ENCODE measurements at regions not wholly inside any gene's neighbourhood (a gene's known extent, or its start where the extent isn't known, plus 50 kb on each side); places are given as distances from the start of the nearest gene placed in this dataset.

DNA sequence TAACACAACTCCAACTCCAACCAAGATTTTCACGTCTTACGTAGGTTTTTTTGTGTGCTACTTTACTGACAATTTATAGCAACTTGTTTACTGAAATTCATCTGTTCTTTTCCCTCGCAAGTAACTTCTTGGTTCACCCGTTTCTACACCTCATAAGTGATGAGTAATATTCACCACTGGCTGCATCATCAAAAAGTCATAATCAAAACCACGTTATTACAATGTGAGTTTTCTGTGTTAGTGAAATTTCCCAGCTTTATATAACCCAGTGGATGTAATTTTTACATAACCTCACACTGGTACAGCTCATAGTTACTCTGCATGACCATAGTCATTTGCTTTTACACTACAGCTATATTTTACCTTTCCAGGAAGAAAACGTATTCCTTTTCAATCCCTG is 401.1 kb upstream of the LYPLAL1 start:
- Histone ChIP-seq H3K4me3 (no peak overlapping the region), H3K36me3 (no peaks in the 10 kb centered on the region), H3K27me3 (ENCODE audit: low read depth) (no peaks in the 10 kb centered on the region), H3K9me3 (no peaks in the 10 kb centered on the region), H3K4me1 (no peaks in the 10 kb centered on the region), H3K27ac (no peak overlapping the region)
- intact Hi-C loops (cut with DNase I), result no loop called here
- TF ChIP-seq, protein P1, sequence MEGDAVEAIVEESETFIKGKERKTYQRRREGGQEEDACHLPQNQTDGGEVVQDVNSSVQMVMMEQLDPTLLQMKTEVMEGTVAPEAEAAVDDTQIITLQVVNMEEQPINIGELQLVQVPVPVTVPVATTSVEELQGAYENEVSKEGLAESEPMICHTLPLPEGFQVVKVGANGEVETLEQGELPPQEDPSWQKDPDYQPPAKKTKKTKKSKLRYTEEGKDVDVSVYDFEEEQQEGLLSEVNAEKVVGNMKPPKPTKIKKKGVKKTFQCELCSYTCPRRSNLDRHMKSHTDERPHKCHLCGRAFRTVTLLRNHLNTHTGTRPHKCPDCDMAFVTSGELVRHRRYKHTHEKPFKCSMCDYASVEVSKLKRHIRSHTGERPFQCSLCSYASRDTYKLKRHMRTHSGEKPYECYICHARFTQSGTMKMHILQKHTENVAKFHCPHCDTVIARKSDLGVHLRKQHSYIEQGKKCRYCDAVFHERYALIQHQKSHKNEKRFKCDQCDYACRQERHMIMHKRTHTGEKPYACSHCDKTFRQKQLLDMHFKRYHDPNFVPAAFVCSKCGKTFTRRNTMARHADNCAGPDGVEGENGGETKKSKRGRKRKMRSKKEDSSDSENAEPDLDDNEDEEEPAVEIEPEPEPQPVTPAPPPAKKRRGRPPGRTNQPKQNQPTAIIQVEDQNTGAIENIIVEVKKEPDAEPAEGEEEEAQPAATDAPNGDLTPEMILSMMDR (IDR thresholded peaks at IDR 0.05), result no peak
- DNase-seq (no peak), ATAC-seq (no peak)

DNA sequence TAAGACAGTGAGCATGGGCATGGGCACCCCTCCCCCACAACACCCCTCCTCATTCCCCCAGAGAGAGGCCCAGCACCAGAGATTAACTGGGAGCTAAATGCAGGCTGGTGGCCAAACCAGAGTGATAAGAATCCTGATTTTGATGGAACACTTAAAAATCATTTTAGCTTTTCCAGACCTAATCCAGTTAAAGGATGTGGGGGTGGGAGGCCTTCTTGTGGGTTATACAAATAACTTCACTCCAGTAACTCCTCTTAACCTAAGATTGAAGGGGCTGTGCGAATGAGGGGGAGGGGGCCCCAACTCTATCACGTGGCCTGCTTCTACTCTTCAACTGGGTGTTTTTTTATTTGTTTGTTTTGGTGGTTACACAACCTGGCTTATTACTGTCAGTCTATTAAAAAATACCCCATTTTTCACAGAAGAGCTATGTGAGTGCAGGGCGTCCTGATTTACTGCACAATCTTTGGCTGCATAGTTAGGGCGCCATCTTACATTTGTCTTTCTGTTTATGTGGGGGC is 398.1 kb upstream of the LYPLAL1 start:
- Histone ChIP-seq H3K27ac (no peak overlapping the region), H3K4me3 (no peak overlapping the region), H3K27me3 (ENCODE audit: low read depth) (no peaks in the 10 kb centered on the region), H3K36me3 (no peaks in the 10 kb centered on the region), H3K4me1 (no peaks in the 10 kb centered on the region), H3K9me3 (no peaks in the 10 kb centered on the region)
- intact Hi-C loops (cut with DNase I), result no loop called here
- DNase-seq, result no peak
- TF ChIP-seq, protein P1 (IDR thresholded peaks at IDR 0.05), result no peak
- no peak for ATAC-seq

DNA sequence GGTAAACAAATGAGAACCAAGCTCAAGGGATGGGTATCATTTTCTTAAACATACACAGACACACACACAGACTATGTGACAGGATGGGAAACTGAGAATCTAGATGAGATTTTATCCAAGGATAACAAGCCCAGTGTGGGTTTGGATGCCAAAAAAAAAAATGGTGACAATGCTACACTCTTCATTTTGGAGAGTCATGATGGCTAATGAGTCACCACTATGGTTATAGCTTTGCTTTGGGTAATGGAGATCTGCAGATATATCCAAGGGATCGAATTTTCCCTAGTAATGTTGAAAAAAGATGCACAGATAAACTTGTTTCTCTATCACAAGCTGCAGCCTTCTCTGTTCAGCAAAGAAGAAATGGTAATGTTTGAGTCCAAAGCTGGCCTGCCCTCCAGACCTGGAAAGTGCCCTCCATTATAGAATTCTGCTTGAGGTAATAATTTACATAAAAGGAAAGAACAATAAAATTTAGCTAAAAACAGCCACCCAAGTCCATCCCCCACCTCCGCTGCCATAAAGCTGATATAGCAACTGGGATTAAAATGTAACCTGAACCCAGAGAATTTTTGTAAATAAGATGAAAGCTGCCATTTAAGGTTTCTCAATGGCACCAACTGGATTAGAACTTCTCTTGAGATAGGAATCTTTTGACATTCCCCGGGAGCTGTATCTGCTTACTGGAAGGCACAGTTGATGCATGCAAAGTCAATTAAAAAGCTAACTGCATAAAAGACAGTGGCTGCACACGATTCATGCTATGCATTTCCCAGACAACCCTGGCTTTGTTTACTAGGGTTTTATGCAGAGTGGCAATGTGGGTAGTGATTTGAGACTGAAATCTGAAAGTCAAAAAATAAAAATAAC is 395.2 kb upstream of the LYPLAL1 start:
- ATAC-seq (no peak), DNase-seq (no peak)
- no peaks in the 10 kb centered on the region for H3K9me3 ChIP-seq
- H3K4me3 ChIP-seq, result no peak overlapping the region
- TF ChIP-seq, protein P1 (IDR thresholded peaks at IDR 0.05), result no peak
- no peaks in the 10 kb centered on the region for H3K4me1 ChIP-seq
- intact Hi-C loops (cut with DNase I), result no loop called here
- H3K27me3 ChIP-seq (ENCODE audit: low read depth), result no peaks in the 10 kb centered on the region
- H3K27ac ChIP-seq, result no peak overlapping the region
- H3K36me3 ChIP-seq, result no peaks in the 10 kb centered on the region

DNA sequence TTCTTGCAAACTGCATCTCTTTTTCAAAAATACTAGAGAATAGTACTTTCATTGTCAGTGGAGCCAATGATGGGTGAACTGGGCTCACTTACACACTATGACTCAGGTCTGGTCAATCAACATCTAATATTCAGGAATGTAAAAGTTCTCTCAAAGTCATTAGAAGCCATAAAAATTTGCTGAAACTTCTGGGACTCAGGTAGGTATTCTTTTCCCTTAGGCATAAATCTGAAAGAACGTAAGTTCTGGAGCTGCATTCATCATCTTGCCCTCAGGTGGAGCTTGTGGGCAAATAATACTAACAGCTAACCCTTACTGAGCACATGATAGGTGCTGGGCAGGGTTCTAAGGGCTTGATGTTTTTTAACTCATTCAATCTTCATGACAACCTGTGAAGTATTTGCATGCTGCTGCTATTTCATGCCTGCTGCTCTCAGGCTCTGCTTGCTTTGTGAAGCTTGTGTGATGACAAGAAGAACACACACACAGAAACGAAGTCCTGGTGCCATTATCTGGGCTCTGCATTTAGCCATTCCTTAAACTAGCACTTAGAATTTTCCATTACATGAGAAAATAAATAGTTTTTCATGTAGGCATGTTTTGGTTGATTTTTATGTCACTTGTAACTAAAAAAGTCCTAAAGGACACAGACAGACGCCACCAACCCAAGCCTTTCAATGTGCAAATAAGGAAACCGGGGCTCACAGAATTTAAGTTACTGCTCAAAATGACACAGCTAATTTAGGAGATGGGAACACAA is 394.2 kb upstream of the LYPLAL1 start:
- DNase-seq, result no peak
- H3K27me3 ChIP-seq (ENCODE audit: low read depth), result no peaks in the 10 kb centered on the region
- no peak overlapping the region for H3K4me3 ChIP-seq
- no peak overlapping the region for H3K27ac ChIP-seq
- H3K36me3 ChIP-seq, result no peaks in the 10 kb centered on the region
- TF ChIP-seq, protein P1 (IDR thresholded peaks at IDR 0.05), result no peak
- H3K9me3 ChIP-seq, result no peaks in the 10 kb centered on the region
- intact Hi-C loops (cut with DNase I), result no loop called here
- no peaks in the 10 kb centered on the region for H3K4me1 ChIP-seq
- ATAC-seq, result no peak

DNA sequence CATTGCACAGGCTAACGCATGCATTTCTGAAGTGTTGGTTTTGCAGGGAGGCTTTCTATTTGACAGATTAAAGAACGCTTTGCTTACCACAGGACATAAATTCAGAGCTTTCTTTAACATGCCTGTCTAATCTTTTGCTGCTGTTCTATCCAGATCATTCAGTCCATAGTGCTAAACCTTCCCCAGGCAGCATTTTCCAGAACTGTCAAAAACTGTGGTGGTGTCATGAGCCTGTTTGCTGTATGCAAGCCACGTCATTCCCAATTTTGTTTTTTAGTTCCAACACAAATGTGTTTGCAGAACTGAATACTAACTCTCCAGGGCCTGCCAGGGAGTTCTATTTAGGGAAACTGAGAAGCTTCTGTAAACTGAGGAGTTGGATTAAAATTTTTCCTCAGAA is 390.5 kb upstream of the LYPLAL1 start:
- no peak overlapping the region for H3K27ac ChIP-seq

More for the DNA sequence above, 390.5 kb upstream of the LYPLAL1 start:
- H3K27me3 ChIP-seq (ENCODE audit: low read depth), result no peaks in the 10 kb centered on the region
- TF ChIP-seq, protein P1 (IDR thresholded peaks at IDR 0.05), result no peak
- no peak for DNase-seq
- no peaks in the 10 kb centered on the region for H3K4me1 ChIP-seq
- ATAC-seq, result no peak
- intact Hi-C loops (cut with DNase I), result no loop called here
- no peaks in the 10 kb centered on the region for H3K9me3 ChIP-seq
- H3K36me3 ChIP-seq, result no peaks in the 10 kb centered on the region
- no peak overlapping the region for H3K4me3 ChIP-seq

Data from lower lobe of right lung (tissue), 2 donors.